CD14-positive monocyte (primary cell): ENCODE measurements at regions not wholly inside any gene's neighbourhood (a gene's known extent, or its start where the extent isn't known, plus 50 kb on each side); places are given as distances from the start of the nearest gene placed in this dataset.

Experiments used
- DNase-seq, 3 donors: peaks; one replicate each; pipeline ENCODE4 v3.0.0-alpha.2; 2011 to 2022
- H2AFZ ChIP-seq: 2 replicates; pipeline ENCODE4 v1.6.0; 2012; ENCODE audit warnings: mild to moderate bottlenecking, low read depth, low read length, inconsistent platforms; ENCODE audit not compliant: insufficient read depth, poor library complexity, severe bottlenecking
- H3K27ac ChIP-seq, 2 donors: 1 replicate in 1 of 2; 2 replicates in 1 of 2; pipeline ENCODE4 v1.5.1; 2012 to 2013; ENCODE audit warnings: low read length in 2 of 2, control low read depth in 1 of 2, inconsistent platforms in 1 of 2, low read depth in 1 of 2, mild to moderate bottlenecking in 1 of 2
- H3K27me3 ChIP-seq, 2 donors: one replicate each; pipeline versions ENCODE4 v1.6.0 to v1.6.1; 2011 to 2013; ENCODE audit warnings: low read length in 2 of 2; ENCODE audit not compliant: control insufficient read depth in 2 of 2, insufficient read depth in 2 of 2
- H3K36me3 ChIP-seq, 2 donors: replicated peaks in 1 of 2; 1 replicate in 1 of 2; 2 replicates in 1 of 2; pipeline versions ENCODE4 v1.5.1 to v1.6.1; 2012 to 2013; ENCODE audit warnings: low read length in 2 of 2, control low read depth in 1 of 2, inconsistent platforms in 1 of 2, mild to moderate bottlenecking in 1 of 2; ENCODE audit not compliant: insufficient read depth in 2 of 2, control insufficient read depth in 1 of 2
- H3K4me1 ChIP-seq, 2 donors: 1 replicate in 1 of 2; 2 replicates in 1 of 2; pipeline versions ENCODE4 v1.5.1 to v1.6.1; 2012 to 2013; ENCODE audit warnings: low read length in 2 of 2, control low read depth in 1 of 2, inconsistent platforms in 1 of 2, mild to moderate bottlenecking in 1 of 2, moderate library complexity in 1 of 2; ENCODE audit not compliant: insufficient read depth in 2 of 2, control insufficient read depth in 1 of 2
- H3K4me2 ChIP-seq: replicated peaks from 2 replicates; pipeline ENCODE3; 2012; ENCODE audit warnings: low read length, moderate library complexity, mild to moderate bottlenecking; ENCODE audit not compliant: poor library complexity, severe bottlenecking; ENCODE audit errors: extremely low read depth
- H3K4me3 ChIP-seq, 3 experiments: fragments of 200-600 bp in 1 of 3; sonication (generic) in 1 of 3; replicated peaks in 1 of 3; 1 replicate in 2 of 3; 2 replicates in 1 of 3; pipeline ENCODE4 v1.5.1; 2011 to 2013; ENCODE audit warnings: low read length in 3 of 3, mild to moderate bottlenecking in 3 of 3, control low read depth in 2 of 3, low read depth in 2 of 3, inconsistent platforms in 1 of 3, moderate library complexity in 1 of 3
- H3K79me2 ChIP-seq: 2 replicates; pipeline ENCODE4 v1.6.0; 2012; ENCODE audit warnings: mild to moderate bottlenecking, control low read depth, inconsistent platforms, low read length, moderate library complexity; ENCODE audit not compliant: insufficient read depth
- H3K9ac ChIP-seq: 2 replicates; pipeline ENCODE4 v1.6.0; 2017; ENCODE audit warnings: low read length, mild to moderate bottlenecking; ENCODE audit not compliant: insufficient read depth, poor library complexity, severe bottlenecking
- H3K9me3 ChIP-seq, 2 donors: replicated peaks in 1 of 2; 1 replicate in 1 of 2; 2 replicates in 1 of 2; pipeline versions ENCODE4 v1.5.1 to v1.6.1; 2012 to 2013; ENCODE audit warnings: low read length in 2 of 2, control low read depth in 1 of 2; ENCODE audit not compliant: control insufficient read depth in 1 of 2, insufficient read depth in 1 of 2
- H4K20me1 ChIP-seq: 2 replicates; pipeline ENCODE4 v1.6.0; 2012; ENCODE audit warnings: mild to moderate bottlenecking, low read length, control low read depth, moderate library complexity; ENCODE audit not compliant: insufficient read depth
- H3K27ac Mint-ChIP-seq, 7 donors: one replicate each; pipeline ENCODE4 v1.8.0; 2020; ENCODE audit warnings: mild to moderate bottlenecking in 7 of 7, mixed read lengths in 7 of 7, moderate library complexity in 6 of 7, inconsistent platforms in 2 of 7
- H3K27me3 Mint-ChIP-seq, 3 donors: one replicate each; pipeline ENCODE4 v1.8.0; 2021 to 2022; ENCODE audit warnings: low read depth in 3 of 3, mild to moderate bottlenecking in 3 of 3, mixed read lengths in 3 of 3, moderate library complexity in 3 of 3, inconsistent platforms in 1 of 3
- H3K36me3 Mint-ChIP-seq, 2 donors: one replicate each; pipeline ENCODE4 v1.8.0; 2020; ENCODE audit warnings: mixed read lengths in 2 of 2, inconsistent platforms in 1 of 2, mild to moderate bottlenecking in 1 of 2
- H3K4me1 Mint-ChIP-seq: one replicate; pipeline ENCODE4 v1.8.0; 2020; ENCODE audit warnings: mild to moderate bottlenecking, mixed read lengths
- H3K4me3 Mint-ChIP-seq, 2 donors: one replicate each; pipeline ENCODE4 v1.8.0; 2020; ENCODE audit warnings: mild to moderate bottlenecking in 2 of 2, mixed read lengths in 2 of 2, moderate library complexity in 1 of 2
- H3K9me3 Mint-ChIP-seq, 7 donors: one replicate each; pipeline ENCODE4 v1.8.0; 2020 to 2022; ENCODE audit warnings: mixed read lengths in 7 of 7, mild to moderate bottlenecking in 6 of 7, moderate library complexity in 6 of 7, inconsistent platforms in 2 of 7
- CTCF ChIP-seq: fragments of 200-600 bp; IDR thresholded peaks from one replicate; pipeline ENCODE4 v1.8.0; 2022; ENCODE audit warnings: antibody characterized with exemption, mild to moderate bottlenecking
- WGBS: methylation state at CpG from one replicate; pipeline ENCODE4 v1.1.5; 2013; ENCODE audit warnings: missing lambda C conversion rate; ENCODE audit not compliant: insufficient coverage; 5-methylcytosine and 5-hydroxymethylcytosine counted together
- intact Hi-C, 2 donors: fragments of 100-400 bp; cut with micrococcal nuclease; formaldehyde crosslinking; loops; one replicate each; pipeline versions ENCODE4 v1.15.0 to v1.15.1; 2023

GRCh38 chr15:96162322-96162721, 168.2 kb upstream of the NR2F2 start:
- no peak overlapping the region for H2AFZ ChIP-seq
- 82% methylated on average over 1 of the region's 2 CpGs for WGBS

GRCh38 chr15:96165081-96165480, 165.4 kb upstream of the NR2F2 start:
- H3K36me3 Mint-ChIP-seq = no peaks in the 10 kb centered on the region
- intact Hi-C loops = no loop called here
- no peak for DNase-seq
- H3K27me3 Mint-ChIP-seq = peaks cover 1 to 4% (median 2%) of the 10 kb centered on the region in 3 donors
- Histone ChIP-seq H3K9me3 (no peaks in the 10 kb centered on the region), H3K36me3 (no peaks in the 10 kb centered on the region), H3K9ac (no peak overlapping the region), H3K79me2 (no peaks in the 10 kb centered on the region), H3K4me1 (no peaks in the 10 kb centered on the region), H3K4me2 (no peak overlapping the region), H3K27ac (no peak overlapping the region), H2AFZ (no peak overlapping the region), H3K27me3 (no peaks in the 10 kb centered on the region), H4K20me1 (no peaks in the 10 kb centered on the region), H3K4me3 (no peak overlapping the region)
- peaks cover 0 to 6% (median 0%) of the 10 kb centered on the region in 7 donors for H3K9me3 Mint-ChIP-seq
- H3K4me1 Mint-ChIP-seq = no peaks in the 10 kb centered on the region
- H3K27ac Mint-ChIP-seq = no peak overlapping the region
- no peak for TF ChIP-seq CTCF
- WGBS = 75% methylated on average over 1 of the region's 4 CpGs
- H3K4me3 Mint-ChIP-seq = no peak overlapping the region

More at GRCh38 chr15:96162322-96162721, 168.2 kb upstream of the NR2F2 start:
- Mint-ChIP-seq H3K4me1 (no peaks in the 10 kb centered on the region), H3K36me3 (no peaks in the 10 kb centered on the region), H3K27ac (no peak overlapping the region), H3K4me3 (no peak overlapping the region), H3K27me3 (peaks cover 0 to 4% (median 2%) of the 10 kb centered on the region in 3 donors), H3K9me3 (peaks cover 0 to 5% (median 0%) of the 10 kb centered on the region in 7 donors)
- H3K27ac ChIP-seq = no peak overlapping the region
- no peaks in the 10 kb centered on the region for H3K27me3 ChIP-seq
- no peaks in the 10 kb centered on the region for H3K9me3 ChIP-seq
- H3K4me2 ChIP-seq = no peak overlapping the region
- no peak overlapping the region for H3K4me3 ChIP-seq
- H3K9ac ChIP-seq = no peak overlapping the region
- no peak for DNase-seq
- H3K79me2 ChIP-seq = no peaks in the 10 kb centered on the region
- no peaks in the 10 kb centered on the region for H4K20me1 ChIP-seq
- intact Hi-C loops = no loop called here
- no peaks in the 10 kb centered on the region for H3K4me1 ChIP-seq
- H3K36me3 ChIP-seq = no peaks in the 10 kb centered on the region
- no peak for TF ChIP-seq CTCF
